Right atrium auricular region (tissue), 2 donors: ENCODE measurements at regions not wholly inside any gene's neighbourhood (a gene's known extent, or its start where the extent isn't known, plus 50 kb on each side); places are given as distances from the start of the nearest gene placed in this dataset.

Source experiments
- DNase-seq: peaks from one replicate; pipeline ENCODE4 v3.0.0-alpha.2; 2019; ENCODE audit warnings: low spot score
- H3K27ac ChIP-seq, 2 donors: fragments of 200-600 bp; sonication (generic); 1 replicate in 1 of 2; 2 replicates in 1 of 2; pipeline ENCODE4 v1.5.1; 2016 to 2019
- H3K27me3 ChIP-seq, 2 donors: fragments of 200-600 bp; sonication (generic); one replicate each; pipeline versions ENCODE4 v1.5.1 to v1.6.0; 2017 to 2019
- H3K36me3 ChIP-seq: fragments of 200-600 bp; sonication (generic); one replicate; pipeline ENCODE4 v1.5.1; 2016
- H3K4me1 ChIP-seq, 2 donors: fragments of 200-600 bp; sonication (generic); one replicate each; pipeline versions ENCODE4 v1.5.1 to v1.6.0; 2017 to 2019
- H3K4me3 ChIP-seq, 2 donors: fragments of 200-600 bp; sonication (generic); 1 replicate in 1 of 2; 2 replicates in 1 of 2; pipeline ENCODE4 v1.5.1; 2017 to 2019; ENCODE audit warnings: mild to moderate bottlenecking in 1 of 2, moderate library complexity in 1 of 2
- H3K9me3 ChIP-seq, 2 donors: fragments of 200-600 bp; sonication (generic); one replicate each; pipeline ENCODE4 v1.5.1; 2019
- CTCF ChIP-seq, 2 donors: fragments of 200-600 bp; sonication (generic); IDR thresholded peaks; one replicate each; pipeline ENCODE4 v1.5.1; 2019; ENCODE audit warnings: antibody characterized with exemption in 2 of 2

- Histone ChIP-seq H3K27me3 (no peaks in the 10 kb centered on the region), H3K4me1 (no peaks in the 10 kb centered on the region), H3K36me3 (no peaks in the 10 kb centered on the region), H3K4me3 (no peak overlapping the region), H3K27ac (no peak overlapping the region), H3K9me3 (no peaks in the 10 kb centered on the region)
- TF ChIP-seq CTCF (IDR thresholded peaks at IDR 0.05), result no peak
- DNase-seq, result no peak
These were observed 896.8 kb downstream of the C6orf118 start for GRCh38 chr6:164412566-164412965.

GRCh38 chr6:164410017-164410416 is 899.4 kb downstream of the C6orf118 start:
- no peak for TF ChIP-seq CTCF (IDR thresholded peaks at IDR 0.05)
- no peak for DNase-seq
- H3K36me3 ChIP-seq, result no peaks in the 10 kb centered on the region
- H3K9me3 ChIP-seq, result no peaks in the 10 kb centered on the region
- H3K27ac ChIP-seq, result no peak overlapping the region
- no peaks in the 10 kb centered on the region for H3K4me1 ChIP-seq
- no peak overlapping the region for H3K4me3 ChIP-seq
- no peaks in the 10 kb centered on the region for H3K27me3 ChIP-seq

GRCh38 chr6:164409309-164410009 is 899.9 kb downstream of the C6orf118 start:
- DNase-seq, result no peak
- no peak for TF ChIP-seq CTCF (IDR thresholded peaks at IDR 0.05)
- Histone ChIP-seq H3K4me3 (no peak overlapping the region), H3K27ac (no peak overlapping the region), H3K36me3 (no peaks in the 10 kb centered on the region), H3K9me3 (no peaks in the 10 kb centered on the region), H3K4me1 (no peaks in the 10 kb centered on the region), H3K27me3 (no peaks in the 10 kb centered on the region)

GRCh38 chr6:164408868-164409267 is 900.5 kb downstream of the C6orf118 start:
- H3K9me3 ChIP-seq, result no peaks in the 10 kb centered on the region
- DNase-seq, result no peak
- H3K27me3 ChIP-seq, result no peaks in the 10 kb centered on the region
- H3K4me3 ChIP-seq, result no peak overlapping the region
- no peaks in the 10 kb centered on the region for H3K36me3 ChIP-seq
- TF ChIP-seq CTCF (IDR thresholded peaks at IDR 0.05), result no peak
- no peaks in the 10 kb centered on the region for H3K4me1 ChIP-seq
- no peak overlapping the region for H3K27ac ChIP-seq

- Histone ChIP-seq H3K9me3 (no peaks in the 10 kb centered on the region), H3K4me1 (no peaks in the 10 kb centered on the region), H3K4me3 (no peak overlapping the region), H3K27me3 (no peaks in the 10 kb centered on the region), H3K27ac (no peak overlapping the region), H3K36me3 (no peaks in the 10 kb centered on the region)
- no peak for DNase-seq
- no peak for TF ChIP-seq CTCF (IDR thresholded peaks at IDR 0.05)
These were observed 904.5 kb downstream of the C6orf118 start for GRCh38 chr6:164404812-164405488.
